ENCODE measurements at regions not wholly inside any gene's neighbourhood (a gene's known extent, or its start where the extent isn't known, plus 50 kb on each side); places are given as distances from the start of the nearest gene placed in this dataset.

DNA sequence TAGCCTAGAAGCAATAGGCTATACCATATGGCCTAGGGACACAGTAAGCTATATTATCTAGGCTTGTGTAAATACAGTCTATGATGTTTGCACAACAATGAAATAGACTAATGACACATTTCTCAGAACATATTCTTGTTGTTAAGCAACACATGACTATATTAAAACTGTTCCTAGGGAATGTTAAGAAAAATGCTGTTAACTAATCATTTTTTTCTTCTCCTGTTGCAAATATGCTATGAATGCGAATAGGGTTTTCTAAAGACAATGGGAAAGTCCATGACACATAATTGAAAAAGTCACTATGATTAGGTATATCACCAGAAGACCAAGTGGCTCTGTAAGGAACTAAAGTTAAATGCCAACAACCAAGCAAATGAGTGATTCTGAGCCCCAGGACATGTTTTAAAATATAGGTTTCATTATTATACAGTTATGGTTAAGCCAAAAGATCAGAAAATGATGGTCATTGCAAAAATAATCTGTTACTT is 454.0 kb upstream of the SORCS1 start (continued):
- no peak for TF ChIP-seq HOXA7 (CRISPR knock-in tag; IDR thresholded peaks at IDR 0.05)

- no peak for ATAC-seq
- H3K4me3 ChIP-seq, result no peak overlapping the region
- CTCF ChIA-PET, result no interaction called here
- H3K4me1 ChIP-seq, result no peaks in the 10 kb centered on the region
- POLR2A ChIA-PET, result no interaction called here
- WGBS (ENCODE audit: missing lambda C conversion rate), result 4% methylated on average over 4 of the region's 4 CpGs
- no peak overlapping the region for H3K27ac ChIP-seq
- FAIRE-seq, result no peak
- H3K4me2 ChIP-seq, result no peak overlapping the region
- H3K9me3 ChIP-seq, result no peaks in the 10 kb centered on the region
- DNase-seq (ENCODE audit: low read depth in 1 of 2, low spot score in 1 of 2), result no peak
- TF ChIP-seq MAFK (IDR thresholded peaks at IDR 0.05; ENCODE audit: partially characterized antibody), result peak; percentile 95
- TF ChIP-seq ZNF302 (CRISPR knock-in tag; IDR thresholded peaks at IDR 0.05), result no peak
- TF ChIP-seq, protein P1, sequence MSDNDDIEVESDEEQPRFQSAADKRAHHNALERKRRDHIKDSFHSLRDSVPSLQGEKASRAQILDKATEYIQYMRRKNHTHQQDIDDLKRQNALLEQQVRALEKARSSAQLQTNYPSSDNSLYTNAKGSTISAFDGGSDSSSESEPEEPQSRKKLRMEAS (IDR thresholded peaks at IDR 0.05), result no peak
Observed at GRCh38 chr10:107616463-107617410, 452.2 kb upstream of the SORCS1 start.

DNA sequence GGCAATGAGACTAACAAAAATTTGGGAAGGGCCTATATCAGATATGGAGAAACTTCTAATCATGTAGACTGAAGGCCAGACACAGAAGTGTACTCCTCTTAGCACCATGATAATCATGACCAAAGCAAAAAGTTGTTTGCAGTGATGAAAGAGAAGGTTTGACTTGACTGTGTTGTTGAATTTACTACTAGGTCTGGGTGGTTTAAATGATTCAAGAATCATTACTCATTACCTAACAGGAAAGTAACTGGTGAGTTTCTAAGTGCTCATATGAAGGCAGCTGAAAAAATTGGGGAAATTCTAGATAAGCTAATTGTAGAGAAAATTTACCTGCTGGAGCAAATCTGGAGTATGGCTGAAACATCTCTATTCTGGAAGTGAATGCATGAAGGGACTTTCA is 451.5 kb upstream of the SORCS1 start:
- Histone ChIP-seq H3K4me1 (no peaks in the 10 kb centered on the region), H3K4me3 (no peak overlapping the region), H3K9me3 (no peaks in the 10 kb centered on the region), H3K4me2 (no peak overlapping the region), H3K27ac (no peak overlapping the region)
- DNase-seq (ENCODE audit: low read depth in 1 of 2, low spot score in 1 of 2) (no peak), FAIRE-seq (no peak), ATAC-seq (no peak)
- ChIA-PET CTCF (no interaction called here), POLR2A (no interaction called here)
- no peak for TF ChIP-seq FOSB (CRISPR knock-in tag; IDR thresholded peaks at IDR 0.05)
- TF ChIP-seq, protein P2, sequence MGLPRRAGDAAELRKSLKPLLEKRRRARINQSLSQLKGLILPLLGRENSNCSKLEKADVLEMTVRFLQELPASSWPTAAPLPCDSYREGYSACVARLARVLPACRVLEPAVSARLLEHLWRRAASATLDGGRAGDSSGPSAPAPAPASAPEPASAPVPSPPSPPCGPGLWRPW (IDR thresholded peaks at IDR 0.05), result no peak
- no peak for TF ChIP-seq JUN (IDR thresholded peaks at IDR 0.05)
- TF ChIP-seq EHMT2 (IDR thresholded peaks at IDR 0.05; ENCODE audit: low read depth), result no peak
- TF ChIP-seq, protein P1 (IDR thresholded peaks at IDR 0.05), result no peak

GRCh38 chr10:107614939-107615685 is 450.6 kb upstream of the SORCS1 start:
- DNase-seq (ENCODE audit: low read depth in 1 of 2, low spot score in 1 of 2), result no peak
- no peaks in the 10 kb centered on the region for H3K4me1 ChIP-seq
- no peak overlapping the region for H3K27ac ChIP-seq
- ATAC-seq, result no peak
- CTCF ChIA-PET, result no interaction called here
- H3K4me2 ChIP-seq, result no peak overlapping the region
- TF ChIP-seq CHD4 (IDR thresholded peaks at IDR 0.05; ENCODE audit: borderline replicate concordance), result no peak
- no peak for TF ChIP-seq ZSCAN20 (CRISPR knock-in tag; IDR thresholded peaks at IDR 0.05)
- TF ChIP-seq HDAC2 (IDR thresholded peaks at IDR 0.05), result no peak
- TF ChIP-seq FOSB (CRISPR knock-in tag; IDR thresholded peaks at IDR 0.05), result no peak
- no peak for TF ChIP-seq NR3C1 (IDR thresholded peaks at IDR 0.05)
- TF ChIP-seq, protein P3, sequence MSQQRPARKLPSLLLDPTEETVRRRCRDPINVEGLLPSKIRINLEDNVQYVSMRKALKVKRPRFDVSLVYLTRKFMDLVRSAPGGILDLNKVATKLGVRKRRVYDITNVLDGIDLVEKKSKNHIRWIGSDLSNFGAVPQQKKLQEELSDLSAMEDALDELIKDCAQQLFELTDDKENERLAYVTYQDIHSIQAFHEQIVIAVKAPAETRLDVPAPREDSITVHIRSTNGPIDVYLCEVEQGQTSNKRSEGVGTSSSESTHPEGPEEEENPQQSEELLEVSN (IDR thresholded peaks at IDR 0.05; ENCODE audit: borderline replicate concordance, low read depth), result no peak
- TF ChIP-seq, protein P2 (IDR thresholded peaks at IDR 0.05), result no peak
- POLR2A ChIA-PET, result no interaction called here
- H3K9me3 ChIP-seq, result no peaks in the 10 kb centered on the region
- H3K4me3 ChIP-seq, result no peak overlapping the region
- 7% methylated on average over 8 of the region's 8 CpGs for WGBS (ENCODE audit: missing lambda C conversion rate)
- FAIRE-seq, result no peak

DNA sequence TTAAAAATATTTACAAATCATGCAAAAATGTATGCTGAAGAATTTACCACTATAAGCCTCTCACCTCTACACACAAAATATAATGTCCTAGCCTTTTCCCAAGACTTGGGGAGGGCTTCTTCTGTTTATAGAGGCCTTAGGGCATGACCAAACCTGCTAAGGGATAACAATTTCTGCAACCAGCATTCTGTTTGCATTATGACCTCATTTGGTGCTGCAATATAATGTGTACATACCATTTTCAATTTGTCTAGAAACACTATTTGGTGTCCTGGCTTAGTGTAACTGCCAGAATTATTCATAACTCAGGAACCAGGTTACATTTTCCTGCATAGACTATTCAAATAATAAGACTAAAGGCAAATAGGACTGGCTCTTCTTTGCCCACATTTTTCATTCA is 446.6 kb upstream of the SORCS1 start:
- Histone ChIP-seq H3K9me3 (no peaks in the 10 kb centered on the region), H3K27ac (no peak overlapping the region), H3K4me1 (no peaks in the 10 kb centered on the region), H3K4me2 (no peak overlapping the region), H3K4me3 (no peak overlapping the region)
- no peak for FAIRE-seq
- no peak for DNase-seq (ENCODE audit: low read depth in 1 of 2, low spot score in 1 of 2)
- CTCF ChIA-PET, result interaction anchor here (1.0 kb wide), 1 partner anchor 15 kb away, joined by 3 read pairs; no protein-coding TSS in a partner anchor
- POLR2A ChIA-PET, result no interaction called here
- ATAC-seq, result no peak
- TF ChIP-seq FOXS1 (CRISPR knock-in tag; IDR thresholded peaks at IDR 0.05) (no peak), RFX5 (IDR thresholded peaks at IDR 0.05) (no peak), HEYL (CRISPR knock-in tag; IDR thresholded peaks at IDR 0.05) (no peak), PHF8 (IDR thresholded peaks at IDR 0.05; ENCODE audit: borderline replicate concordance, low read depth) (no peak), MAZ (IDR thresholded peaks at IDR 0.05; ENCODE audit: borderline replicate concordance, low read depth, low read length) (no peak), REST (IDR thresholded peaks at IDR 0.05) (no peak)
- TF ChIP-seq, protein P4, sequence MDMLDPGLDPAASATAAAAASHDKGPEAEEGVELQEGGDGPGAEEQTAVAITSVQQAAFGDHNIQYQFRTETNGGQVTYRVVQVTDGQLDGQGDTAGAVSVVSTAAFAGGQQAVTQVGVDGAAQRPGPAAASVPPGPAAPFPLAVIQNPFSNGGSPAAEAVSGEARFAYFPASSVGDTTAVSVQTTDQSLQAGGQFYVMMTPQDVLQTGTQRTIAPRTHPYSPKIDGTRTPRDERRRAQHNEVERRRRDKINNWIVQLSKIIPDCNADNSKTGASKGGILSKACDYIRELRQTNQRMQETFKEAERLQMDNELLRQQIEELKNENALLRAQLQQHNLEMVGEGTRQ (IDR thresholded peaks at IDR 0.05), result no peak
